Heart left ventricle (tissue), 13 donors: ENCODE measurements at regions not wholly inside any gene's neighbourhood (a gene's known extent, or its start where the extent isn't known, plus 50 kb on each side); places are given as distances from the start of the nearest gene placed in this dataset.

ENCODE experiments used
- CTCF ChIP-seq, 12 donors: fragments of 200-600 bp; sonication (generic) in 4 of 12; IDR thresholded peaks; one replicate each; pipeline versions ENCODE4 v1.5.0 to v1.8.0; 2018 to 2022; ENCODE audit warnings: antibody characterized with exemption in 12 of 12, mild to moderate bottlenecking in 5 of 12
- POLR2A ChIP-seq, 2 donors: fragments of 450-650 bp; IDR thresholded peaks; one replicate each; pipeline ENCODE4 v1.6.1; 2017; ENCODE audit warnings: antibody characterized with exemption in 2 of 2, mild to moderate bottlenecking in 2 of 2, moderate library complexity in 2 of 2
- donor health status: ischemic (EF 13 %, LVEDD 7.1; RV severe dilation, severe dysfunction).
- donor health status: DM: no; HTN: yes; CAD: no.
- donor health status: DM: no; HTN: no; CAD: no.
- donor health status: ischemic (EF 25% LVEDD 6.9; RV normal size, moderate dysfunction).
- donor health status: ischemic (EF 25% LVEDD 5.7; RV mildly dilated, moderate dysfunction).
- donor health status: ischemic (EF 35%, LVEDD 5.7; RV mildly dilated, moderate dysfunction).
- donor health status: nonischemic (EF 11% LVEDD 7.7; RV severe dilation, severe dysfunction).
- donor health status: DM: yes; HTN: yes; CAD: no.
- donor health status: PGD.
- donor health status: ischemic (EF 29% LVEDD 5.4; RV normal size, mild dysfunction).
- donor health status: nonischemic (EF 23%, LVEDD 6.1; RV moderate dilation, normal function).

- TF ChIP-seq CTCF (IDR thresholded peaks at IDR 0.05) = no peak
- TF ChIP-seq POLR2A (IDR thresholded peaks at IDR 0.05) = no peak
These were observed 98.1 kb upstream of the NMUR2 start for GRCh38 chr5:152503206-152503605.
